DND-41 (cell line): ENCODE measurements at regions not wholly inside any gene's neighbourhood (a gene's known extent, or its start where the extent isn't known, plus 50 kb on each side); places are given as distances from the start of the nearest gene placed in this dataset.

Experiments used
- ATAC-seq: fragments of 200-7000 bp; cut with Tn5 transposase; 3 replicates; pipeline ENCODE4 v1.9.1; 2021; ENCODE audit warnings: low read depth; ENCODE audit not compliant: insufficient read depth
- DNase-seq: peaks from one replicate; pipeline ENCODE4 v3.0.0-alpha.2; 2020
- H2AFZ ChIP-seq: 2 replicates; pipeline ENCODE4 v1.6.0; 2012; ENCODE audit warnings: low read depth, low read length
- H3K27ac ChIP-seq: 2 replicates; pipeline ENCODE4 v1.5.1; 2012; ENCODE audit warnings: low read length, inconsistent platforms
- H3K27me3 ChIP-seq: fragments of 200-600 bp; sonication (generic); 2 replicates; pipeline ENCODE4 v1.6.0; 2012; ENCODE audit warnings: low read length, mild to moderate bottlenecking, inconsistent platforms; ENCODE audit not compliant: insufficient read depth, poor library complexity
- H3K36me3 ChIP-seq: 2 replicates; pipeline ENCODE4 v1.5.1; 2012; ENCODE audit warnings: low read length, inconsistent platforms; ENCODE audit not compliant: insufficient read depth
- H3K4me1 ChIP-seq: 2 replicates; pipeline ENCODE4 v1.5.1; 2012; ENCODE audit warnings: mild to moderate bottlenecking, low read length; ENCODE audit not compliant: insufficient read depth
- H3K4me2 ChIP-seq: 2 replicates; pipeline ENCODE4 v1.6.0; 2012; ENCODE audit warnings: mild to moderate bottlenecking, moderate library complexity, low read length, inconsistent platforms; ENCODE audit not compliant: insufficient read depth
- H3K4me3 ChIP-seq, 2 experiments: fragments of 200-600 bp in 1 of 2; shearing (Covaris generic) in 1 of 2; 2 replicates each; pipeline ENCODE4 v1.5.1; 2012 to 2016; ENCODE audit warnings: inconsistent platforms in 2 of 2, low read length in 2 of 2, mild to moderate bottlenecking in 2 of 2, low read depth in 1 of 2, moderate library complexity in 1 of 2
- H3K79me2 ChIP-seq: 2 replicates; pipeline ENCODE4 v1.6.0; 2012; ENCODE audit warnings: low read length, inconsistent platforms; ENCODE audit not compliant: insufficient read depth
- H3K9ac ChIP-seq: 2 replicates; pipeline ENCODE4 v1.6.0; 2012; ENCODE audit warnings: low read depth, mild to moderate bottlenecking, inconsistent platforms, low read length, moderate library complexity
- H3K9me3 ChIP-seq: 2 replicates; pipeline ENCODE4 v1.5.1; 2012; ENCODE audit warnings: low read length, moderate library complexity, mild to moderate bottlenecking, inconsistent platforms; ENCODE audit not compliant: insufficient read depth, severe bottlenecking
- H4K20me1 ChIP-seq: 2 replicates; pipeline ENCODE4 v1.6.0; 2012; ENCODE audit warnings: low read length; ENCODE audit not compliant: insufficient read depth
- EZH2 ChIP-seq: IDR thresholded peaks from 3 replicates; pipeline ENCODE4 v1.6.1; 2012; ENCODE audit warnings: borderline replicate concordance, low read depth, mild to moderate bottlenecking, moderate library complexity, low read length, inconsistent platforms; ENCODE audit not compliant: severe bottlenecking
- TF ChIP-seq, protein P1 (sequence below): IDR thresholded peaks from 2 replicates; pipeline ENCODE4 v1.5.1; 2012; ENCODE audit warnings: borderline replicate concordance, low read length, moderate library complexity, mild to moderate bottlenecking; ENCODE audit not compliant: poor library complexity, severe bottlenecking; ENCODE audit errors: extremely low read depth

GRCh38 chr2:150165988-150166312 is 321.5 kb downstream of the RND3 start:
- Histone ChIP-seq H3K36me3 (no peaks in the 10 kb centered on the region), H3K79me2 (no peaks in the 10 kb centered on the region), H3K9me3 (no peaks in the 10 kb centered on the region), H3K27me3 (no peaks in the 10 kb centered on the region), H2AFZ (no peak overlapping the region), H3K4me1 (peaks cover 23% of the 10 kb centered on the region), H3K9ac (no peak overlapping the region), H3K4me3 (no peak overlapping the region), H4K20me1 (no peaks in the 10 kb centered on the region), H3K4me2 (no peak overlapping the region), H3K27ac (no peak overlapping the region)
- ATAC-seq (no peak), DNase-seq (no peak)
- TF ChIP-seq EZH2: no peak
- TF ChIP-seq, protein P1, sequence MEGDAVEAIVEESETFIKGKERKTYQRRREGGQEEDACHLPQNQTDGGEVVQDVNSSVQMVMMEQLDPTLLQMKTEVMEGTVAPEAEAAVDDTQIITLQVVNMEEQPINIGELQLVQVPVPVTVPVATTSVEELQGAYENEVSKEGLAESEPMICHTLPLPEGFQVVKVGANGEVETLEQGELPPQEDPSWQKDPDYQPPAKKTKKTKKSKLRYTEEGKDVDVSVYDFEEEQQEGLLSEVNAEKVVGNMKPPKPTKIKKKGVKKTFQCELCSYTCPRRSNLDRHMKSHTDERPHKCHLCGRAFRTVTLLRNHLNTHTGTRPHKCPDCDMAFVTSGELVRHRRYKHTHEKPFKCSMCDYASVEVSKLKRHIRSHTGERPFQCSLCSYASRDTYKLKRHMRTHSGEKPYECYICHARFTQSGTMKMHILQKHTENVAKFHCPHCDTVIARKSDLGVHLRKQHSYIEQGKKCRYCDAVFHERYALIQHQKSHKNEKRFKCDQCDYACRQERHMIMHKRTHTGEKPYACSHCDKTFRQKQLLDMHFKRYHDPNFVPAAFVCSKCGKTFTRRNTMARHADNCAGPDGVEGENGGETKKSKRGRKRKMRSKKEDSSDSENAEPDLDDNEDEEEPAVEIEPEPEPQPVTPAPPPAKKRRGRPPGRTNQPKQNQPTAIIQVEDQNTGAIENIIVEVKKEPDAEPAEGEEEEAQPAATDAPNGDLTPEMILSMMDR: no peak

DNA sequence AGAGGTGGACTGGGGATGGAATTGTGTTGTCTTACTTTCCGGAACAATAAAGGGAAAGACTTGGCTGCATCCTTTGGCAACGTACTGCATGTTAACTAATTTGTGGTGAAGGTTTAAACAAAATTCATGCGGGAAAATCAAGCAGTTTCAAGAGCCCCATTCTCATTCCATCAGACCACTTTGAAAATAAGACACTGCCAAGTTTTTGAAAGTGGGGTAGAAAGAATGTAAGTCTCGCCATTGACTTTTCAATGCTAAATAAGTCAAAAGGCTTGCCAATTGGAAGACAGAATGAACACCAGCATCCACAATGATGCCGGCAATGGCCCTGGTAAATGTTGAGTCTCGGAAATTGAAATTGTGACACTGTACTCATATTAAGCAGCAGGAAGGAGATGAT is 322.0 kb downstream of the RND3 start:
- no peak for DNase-seq
- TF ChIP-seq EZH2: no peak
- TF ChIP-seq, protein P1: no peak
- H3K27ac ChIP-seq: no peak overlapping the region

DNA sequence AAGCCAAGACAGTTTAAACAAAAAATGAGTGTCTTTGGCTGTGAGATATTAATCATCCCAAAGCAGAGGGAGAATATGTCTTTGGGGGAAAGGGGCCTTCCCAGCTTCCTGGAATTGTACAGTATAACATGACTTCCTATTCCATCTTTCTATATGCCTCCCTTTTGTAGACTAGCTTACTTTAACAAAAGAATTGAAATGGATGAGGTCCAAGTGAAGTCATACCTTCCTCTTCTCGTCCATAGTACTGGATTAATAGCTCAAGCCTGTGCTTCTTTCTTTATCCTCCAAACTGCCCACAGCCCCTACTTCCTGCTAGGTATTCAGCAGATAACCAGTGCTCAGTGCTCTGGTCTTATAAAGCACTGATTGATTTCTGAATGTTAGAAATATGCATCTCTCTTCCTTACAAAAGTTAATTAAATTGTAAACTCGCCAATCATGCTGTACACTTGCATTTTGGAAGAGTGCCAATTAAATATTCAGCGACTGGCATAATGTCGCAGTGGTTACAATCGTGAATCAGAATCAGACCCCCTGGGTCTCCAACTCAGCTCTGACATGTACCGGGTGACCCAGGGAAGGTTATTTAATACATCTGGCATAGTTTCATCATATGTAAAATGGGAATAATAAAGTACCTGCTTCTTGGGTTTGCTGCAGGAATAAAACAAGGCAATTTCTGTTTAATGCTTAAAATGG is 325.1 kb downstream of the RND3 start:
- no peaks in the 10 kb centered on the region for H4K20me1 ChIP-seq
- H3K9me3 ChIP-seq: no peaks in the 10 kb centered on the region
- H3K36me3 ChIP-seq: no peaks in the 10 kb centered on the region
- H3K27me3 ChIP-seq: no peaks in the 10 kb centered on the region
- H3K79me2 ChIP-seq: no peaks in the 10 kb centered on the region
- H3K4me2 ChIP-seq: no peak overlapping the region
- peaks cover under 1% of the 10 kb centered on the region for H3K4me1 ChIP-seq
- H3K9ac ChIP-seq: no peak overlapping the region
- DNase-seq (no peak), ATAC-seq (no peak)
- no peak for TF ChIP-seq EZH2
- TF ChIP-seq, protein P1: no peak
- H2AFZ ChIP-seq: no peak overlapping the region
- H3K27ac ChIP-seq: no peak overlapping the region
- H3K4me3 ChIP-seq: no peak overlapping the region

More for the DNA sequence above, 322.0 kb downstream of the RND3 start:
- no peak overlapping the region for H3K4me2 ChIP-seq
- no peak for ATAC-seq
- no peaks in the 10 kb centered on the region for H3K36me3 ChIP-seq
- peaks cover 21% of the 10 kb centered on the region for H3K4me1 ChIP-seq
- H3K9ac ChIP-seq: no peak overlapping the region
- no peaks in the 10 kb centered on the region for H3K9me3 ChIP-seq
- H2AFZ ChIP-seq: no peak overlapping the region
- H3K27me3 ChIP-seq: no peaks in the 10 kb centered on the region
- no peak overlapping the region for H3K4me3 ChIP-seq
- H4K20me1 ChIP-seq: no peaks in the 10 kb centered on the region
- no peaks in the 10 kb centered on the region for H3K79me2 ChIP-seq

DNA sequence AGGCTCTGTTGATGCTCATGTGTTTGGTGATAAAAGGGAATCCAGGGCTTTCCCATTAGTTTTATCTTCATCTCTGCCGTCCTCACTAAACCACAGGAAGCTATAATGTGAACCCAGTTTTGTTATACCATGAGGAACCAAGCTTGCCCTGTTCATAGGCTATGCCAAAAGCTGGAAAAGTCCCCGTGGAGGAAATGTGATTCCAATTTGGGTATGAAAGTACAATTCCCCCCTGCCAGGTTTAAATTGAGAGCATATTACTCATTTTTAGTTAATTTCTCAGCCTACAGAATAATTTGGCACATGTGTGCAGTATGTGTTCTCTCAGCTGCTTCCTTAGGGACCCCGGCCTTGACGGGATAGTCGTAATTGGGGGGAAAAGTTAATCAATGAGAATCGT is 327.4 kb downstream of the RND3 start:
- H3K79me2 ChIP-seq: no peaks in the 10 kb centered on the region
- no peaks in the 10 kb centered on the region for H4K20me1 ChIP-seq
- no peak for TF ChIP-seq EZH2
- no peaks in the 10 kb centered on the region for H3K4me1 ChIP-seq
- no peak overlapping the region for H2AFZ ChIP-seq
- no peaks in the 10 kb centered on the region for H3K36me3 ChIP-seq
- no peak overlapping the region for H3K9ac ChIP-seq
- H3K9me3 ChIP-seq: no peaks in the 10 kb centered on the region
- H3K4me2 ChIP-seq: no peak overlapping the region
- no peak overlapping the region for H3K4me3 ChIP-seq
- no peak for ATAC-seq
- H3K27me3 ChIP-seq: no peaks in the 10 kb centered on the region
- no peak for DNase-seq
- no peak overlapping the region for H3K27ac ChIP-seq
